ENCODE measurements at regions not wholly inside any gene's neighbourhood (a gene's known extent, or its start where the extent isn't known, plus 50 kb on each side); places are given as distances from the start of the nearest gene placed in this dataset.
"Not testable (repeated sequence)": the region's sequence is repeated elsewhere in the genome, so short reads cannot be mapped to it uniquely, and the experiment has no call there.

DNA sequence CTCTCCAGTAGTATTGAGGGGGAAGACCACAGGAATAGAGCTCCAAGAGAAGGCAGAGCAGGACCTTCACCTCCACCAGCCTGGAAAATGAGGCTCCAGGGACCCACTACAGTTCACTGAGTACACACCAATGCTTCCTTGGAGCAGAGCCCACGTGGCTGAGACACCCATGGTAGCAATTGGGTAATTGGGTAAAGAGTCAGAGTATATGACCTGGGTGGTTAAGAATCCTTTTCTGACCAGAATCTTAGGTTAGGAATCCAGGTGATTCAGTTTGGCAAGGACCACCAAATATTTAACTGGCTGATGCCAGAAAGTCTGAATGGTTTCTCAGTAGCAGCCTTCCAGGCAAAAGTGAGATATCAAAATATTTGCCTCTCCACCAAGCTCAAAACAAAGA is 107.7 kb downstream of the MDH1 start:
- no peak for DNase-seq

DNA sequence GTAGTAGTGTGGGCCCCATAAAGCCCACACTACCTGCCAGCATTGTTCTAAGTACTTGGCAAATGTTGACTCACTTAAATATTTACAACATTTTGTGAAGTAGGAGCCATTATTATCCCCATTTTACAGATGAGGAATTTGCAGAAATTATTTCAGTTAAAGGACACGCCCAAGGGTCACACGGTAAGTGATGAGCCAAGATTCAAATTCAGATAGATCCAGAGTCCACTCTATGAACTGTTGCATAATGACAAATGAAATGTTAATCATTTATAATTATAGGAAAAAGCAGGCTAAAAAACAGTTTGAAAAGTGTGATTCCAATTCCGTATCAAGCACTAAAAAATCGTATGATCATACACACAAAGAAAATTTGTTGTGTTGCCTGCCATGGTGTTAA is 108.4 kb downstream of the MDH1 start:
- DNase-seq: no peak

DNA sequence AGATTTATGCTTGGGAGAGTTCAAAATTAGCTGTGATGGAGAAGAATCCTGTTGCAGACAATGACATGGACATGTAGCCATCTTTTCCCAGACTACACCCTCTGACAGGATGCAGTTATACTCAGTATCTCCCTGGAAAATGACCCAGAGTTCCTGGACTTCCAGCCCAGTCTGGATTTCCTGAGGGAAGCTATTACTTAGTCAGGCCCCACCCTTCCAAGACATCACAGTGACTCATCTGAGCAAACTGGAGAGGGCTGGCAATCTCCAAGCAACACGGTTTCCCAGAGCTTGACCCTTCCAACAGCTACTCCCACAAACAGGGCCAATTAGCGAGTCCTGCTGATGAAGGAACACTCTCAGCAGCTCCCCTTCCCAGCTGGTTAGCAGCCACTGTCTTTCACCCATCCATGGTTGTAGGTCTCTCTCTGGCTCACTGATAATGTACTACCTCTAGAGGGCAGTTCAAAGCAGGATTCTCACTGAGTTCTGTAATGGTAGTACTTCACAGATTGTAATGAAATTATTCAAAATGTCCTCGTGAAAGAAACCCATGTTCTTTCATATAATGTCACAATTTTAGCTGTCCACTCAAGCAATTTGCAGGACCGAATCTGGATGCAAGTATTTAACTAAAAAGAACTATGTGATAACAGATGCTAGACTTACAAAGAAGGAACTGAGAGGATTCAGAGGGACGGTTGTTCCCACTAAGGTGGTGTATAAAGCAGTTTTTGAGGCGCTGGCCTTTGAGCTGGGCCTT is 110.2 kb downstream of the MDH1 start:
- DNase-seq: peak; percentile 40 to 47

DNA sequence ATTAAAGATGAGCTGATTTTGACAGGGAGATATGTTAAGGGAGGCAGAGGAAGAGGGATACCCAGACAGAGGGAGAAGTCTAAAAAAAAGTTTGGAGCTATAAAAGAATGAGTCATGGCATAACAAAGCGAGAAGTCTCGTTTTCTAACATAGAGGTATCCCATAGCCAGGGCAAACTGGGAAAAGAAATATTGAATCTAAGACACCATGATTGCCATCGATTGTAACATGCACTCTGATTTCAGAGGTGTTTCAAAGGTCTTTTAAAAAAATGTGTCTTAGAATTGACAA is 110.7 kb downstream of the MDH1 start:
- DNase-seq: no peak

DNA sequence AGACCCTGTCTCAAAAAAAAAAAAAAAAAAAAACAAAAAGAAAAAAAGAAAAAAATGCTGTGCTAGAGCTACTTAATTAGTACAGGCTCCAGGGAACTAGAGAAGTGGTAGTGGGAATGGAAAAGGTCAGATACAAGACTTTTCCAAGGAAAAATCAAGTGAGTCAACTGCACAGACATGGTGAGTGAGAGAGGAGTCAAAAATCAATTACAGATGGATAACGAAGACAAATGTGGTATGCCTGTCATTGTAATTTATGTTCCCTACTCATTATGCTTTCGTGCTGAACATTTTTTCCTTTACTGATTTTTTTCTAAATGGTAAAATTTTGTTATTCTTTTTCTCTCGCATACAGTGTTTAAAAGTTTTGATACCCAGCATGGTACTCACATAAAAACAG is 111.5 kb downstream of the MDH1 start:
- DNase-seq: no peak

DNA sequence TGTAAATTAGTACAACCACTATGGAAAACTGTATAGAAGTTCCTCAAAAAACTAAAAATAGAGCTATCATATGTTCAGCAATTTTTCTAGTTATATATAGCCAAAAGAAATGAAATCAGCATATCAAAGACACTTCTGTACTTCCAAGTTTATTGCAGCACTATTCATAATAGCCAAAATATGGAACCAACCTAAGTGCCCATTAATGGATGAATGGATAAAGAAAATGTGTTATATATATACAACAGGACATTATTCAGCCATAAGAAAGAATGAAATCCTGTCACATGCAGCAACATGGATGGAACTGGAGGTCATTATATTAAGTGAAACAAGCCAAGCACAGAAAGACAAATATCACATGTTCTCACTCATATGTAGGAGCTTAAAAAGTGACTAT is 112.6 kb downstream of the MDH1 start:
- DNase-seq: no peak

DNA sequence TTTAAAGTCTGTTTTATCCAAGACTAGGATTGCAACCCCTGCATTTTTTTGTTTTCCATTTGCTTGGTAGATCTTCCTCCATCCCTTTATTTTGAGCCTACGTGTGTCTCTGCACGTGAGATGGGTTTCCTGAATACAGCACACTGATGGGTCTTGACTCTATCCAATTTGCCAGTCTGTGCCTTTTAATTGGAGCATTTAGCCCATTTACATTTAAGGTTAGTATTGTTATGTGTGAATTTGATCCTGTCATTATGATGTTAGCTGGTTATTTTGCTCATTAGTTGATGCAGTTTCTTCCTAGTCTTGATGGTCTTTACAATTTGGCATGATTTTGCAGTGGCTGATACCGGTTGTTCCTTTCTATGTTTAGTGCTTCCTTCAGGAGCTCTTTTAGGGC is 117.3 kb downstream of the MDH1 start:
- not testable (repeated sequence) for DNase-seq

DNA sequence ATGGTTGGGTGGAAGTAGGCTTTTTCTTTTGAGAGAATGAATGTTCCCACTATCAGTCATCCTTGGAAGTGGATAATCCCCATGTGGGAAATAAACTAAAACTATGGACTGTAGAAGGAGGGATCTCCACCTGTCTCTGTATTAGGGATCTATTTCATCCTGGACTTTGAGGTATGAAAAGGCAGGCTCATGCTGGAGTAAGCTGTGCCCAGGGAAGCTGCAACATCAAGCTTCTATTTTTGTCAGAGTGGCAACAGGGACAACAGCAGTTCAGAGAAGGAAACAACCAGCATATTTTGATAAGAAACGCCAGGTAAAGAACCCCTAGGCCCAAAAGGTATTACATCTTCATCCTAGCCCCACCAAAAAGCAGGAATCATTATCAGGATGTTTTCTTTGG is 122.0 kb downstream of the MDH1 start:
- no peak for DNase-seq

DNA sequence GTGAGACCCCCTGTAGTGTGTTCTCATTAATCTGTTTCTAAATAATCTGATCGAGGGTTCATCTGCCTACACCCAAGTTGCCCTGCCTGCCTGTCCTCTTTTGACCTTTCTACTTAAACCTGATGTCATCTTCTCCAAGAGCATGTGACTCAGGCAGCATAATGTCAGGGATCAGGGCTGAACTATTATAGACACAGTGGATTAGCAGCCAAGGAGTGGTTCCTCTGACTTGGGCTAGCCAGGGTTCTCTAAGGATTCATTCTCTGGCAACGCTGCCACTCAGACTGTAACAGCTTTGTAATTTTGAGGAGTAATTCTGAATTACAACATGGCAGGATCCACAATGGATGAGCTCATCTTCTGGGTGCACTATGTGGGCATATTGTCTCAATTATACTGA is 124.0 kb downstream of the MDH1 start:
- DNase-seq: peak; percentile 9 to 10

DNA sequence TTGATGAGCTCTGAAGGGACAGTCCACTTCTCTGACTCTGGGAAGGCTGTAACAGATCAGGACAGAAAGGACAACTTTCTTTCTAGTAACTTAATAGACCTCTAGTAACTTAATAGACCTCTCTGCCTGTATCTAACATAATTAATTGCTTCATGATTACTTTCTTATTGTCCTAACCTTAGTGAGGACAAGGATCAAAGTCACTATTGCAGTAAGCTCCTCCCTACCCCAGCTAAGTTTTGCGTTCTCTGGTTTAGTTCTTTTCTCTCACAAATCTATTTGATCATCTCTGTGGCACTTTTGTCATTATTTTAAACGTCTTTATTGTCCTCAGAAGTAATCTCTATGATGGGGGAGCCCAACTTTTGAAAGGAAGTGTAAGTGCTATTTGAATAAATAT is 125.5 kb upstream of the UGP2 start:
- DNase-seq: no peak

DNA sequence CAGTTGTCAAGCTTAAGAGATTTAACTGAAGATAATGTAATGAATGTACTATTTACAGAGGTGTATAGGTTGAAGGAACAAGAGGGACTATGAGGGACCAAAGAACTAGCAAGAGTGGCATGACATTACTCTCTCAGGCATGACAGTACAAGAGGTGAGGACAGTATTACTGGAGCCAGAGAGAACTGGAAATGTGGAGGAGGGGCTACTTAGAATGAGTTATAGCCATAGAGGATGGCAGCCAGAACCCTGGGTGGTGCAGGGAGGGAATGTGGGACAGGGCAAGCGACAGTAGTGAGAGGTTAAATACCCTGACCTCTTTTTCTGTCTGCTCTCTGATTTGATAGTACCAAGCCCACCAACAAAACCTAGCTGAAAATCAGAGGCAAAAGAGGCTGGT is 122.6 kb upstream of the UGP2 start:
- no peak for DNase-seq

DNA sequence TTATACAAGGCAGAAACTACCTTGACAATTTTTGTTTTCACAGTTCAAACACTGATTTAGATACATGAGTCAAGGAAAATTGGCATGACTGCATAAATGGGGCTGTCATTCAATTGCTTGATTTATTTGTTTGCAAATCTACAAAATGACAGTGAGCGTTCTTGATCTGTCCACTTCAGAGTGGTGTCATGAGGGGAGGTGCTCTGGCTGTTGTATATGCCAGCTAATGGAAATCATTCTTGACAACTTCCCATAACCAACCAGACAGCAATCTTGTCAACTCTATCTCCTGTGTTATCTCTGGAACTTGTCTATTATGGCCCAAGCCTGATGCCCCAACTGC is 120.6 kb upstream of the UGP2 start:
- no peak for DNase-seq

DNA sequence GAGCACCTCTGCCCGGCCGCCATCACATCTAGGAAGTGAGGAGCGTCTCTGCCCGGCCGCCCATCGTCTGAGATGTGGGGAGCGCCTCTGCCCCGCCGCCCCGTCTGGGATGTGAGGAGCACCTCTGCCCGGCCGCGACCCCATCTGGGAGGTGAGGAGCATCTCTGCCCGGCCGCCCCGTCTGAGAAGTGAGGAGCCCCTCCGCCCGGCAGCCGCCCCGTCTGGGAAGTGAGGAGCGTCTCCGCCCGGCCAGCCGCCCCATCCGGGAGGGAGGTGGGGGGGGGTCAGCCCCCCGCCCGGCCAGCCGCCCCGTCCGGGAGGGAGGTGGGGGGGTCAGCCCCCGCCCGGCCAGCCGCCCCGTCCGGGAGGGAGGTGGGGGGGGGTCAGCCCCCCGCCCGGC is 119.4 kb upstream of the UGP2 start:
- not testable (repeated sequence) for DNase-seq

DNA sequence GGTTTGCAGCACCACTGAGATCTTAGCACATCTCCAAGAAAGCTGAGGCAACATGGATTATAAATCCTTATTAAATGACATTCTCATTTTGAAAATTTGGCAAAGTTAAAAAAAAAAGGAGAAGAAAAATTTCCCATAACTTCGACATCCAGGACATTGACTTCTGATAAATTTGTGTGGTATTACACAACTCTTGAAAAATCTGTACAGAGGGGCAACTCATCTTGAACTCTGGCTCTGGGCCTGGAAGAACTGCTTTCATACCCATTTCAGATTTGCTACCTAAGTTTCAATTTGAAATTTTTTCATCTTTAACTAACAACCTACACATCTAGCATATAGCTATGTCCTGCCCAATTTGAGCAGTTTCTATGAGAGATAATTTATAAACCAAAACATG is 118.0 kb upstream of the UGP2 start:
- no peak for DNase-seq

DNA sequence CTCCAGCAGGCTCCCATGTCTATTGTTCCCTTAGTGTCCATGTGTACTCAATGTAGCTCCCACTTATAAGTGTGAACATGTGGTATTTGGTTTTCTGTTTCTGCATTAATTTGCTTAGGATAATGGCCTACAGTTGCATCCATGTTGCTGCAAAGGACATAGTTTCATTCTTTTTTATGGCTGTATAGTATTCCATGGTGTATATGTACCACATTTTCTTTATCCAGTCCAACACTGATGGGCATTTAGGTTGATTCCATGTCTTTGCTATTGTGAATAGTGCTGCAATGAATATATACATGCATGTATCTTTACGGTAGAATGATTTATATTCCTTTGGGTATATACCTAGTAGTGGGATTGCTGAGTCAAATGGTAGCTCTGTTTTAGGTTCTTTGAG is 116.5 kb upstream of the UGP2 start:
- DNase-seq: not testable (repeated sequence)

DNA sequence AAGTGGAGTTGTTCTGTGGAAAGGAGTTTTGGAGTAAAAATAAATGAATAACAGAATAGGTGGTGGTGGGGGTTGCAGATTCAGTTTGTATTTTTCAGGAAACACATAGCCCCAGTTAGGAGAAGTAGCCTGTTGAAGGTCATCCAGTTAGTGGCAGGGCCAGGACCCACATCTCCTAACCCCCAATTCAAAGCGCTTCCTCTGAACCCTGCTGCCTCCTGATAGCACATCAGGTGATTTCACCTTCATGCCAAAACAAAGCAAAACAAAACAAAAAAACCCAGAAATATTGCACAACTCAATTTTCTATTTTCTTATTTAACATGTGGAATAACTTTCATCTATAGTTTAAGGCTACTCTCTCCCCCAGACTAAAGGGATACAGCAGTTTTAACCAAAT is 112.3 kb upstream of the UGP2 start:
- no peak for DNase-seq

DNA sequence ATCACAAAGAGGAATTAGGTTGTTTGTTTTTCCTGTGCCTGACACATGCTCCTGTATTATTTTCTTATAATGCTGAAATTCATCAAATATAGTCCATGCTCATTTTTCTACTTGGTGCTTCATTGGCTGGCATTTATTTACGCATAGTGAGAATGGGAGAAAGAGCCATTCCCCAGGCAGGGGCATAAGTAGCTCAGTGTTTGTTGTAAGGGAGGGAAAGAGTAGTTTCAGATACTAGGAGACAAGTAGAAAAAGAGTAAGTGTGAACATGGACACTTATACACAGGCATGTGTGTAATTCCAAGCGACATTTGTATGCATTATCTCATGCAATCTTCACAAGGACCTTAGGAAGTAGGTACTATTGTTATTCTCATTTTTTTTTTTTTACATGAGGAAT is 111.9 kb upstream of the UGP2 start:
- no peak for DNase-seq

DNA sequence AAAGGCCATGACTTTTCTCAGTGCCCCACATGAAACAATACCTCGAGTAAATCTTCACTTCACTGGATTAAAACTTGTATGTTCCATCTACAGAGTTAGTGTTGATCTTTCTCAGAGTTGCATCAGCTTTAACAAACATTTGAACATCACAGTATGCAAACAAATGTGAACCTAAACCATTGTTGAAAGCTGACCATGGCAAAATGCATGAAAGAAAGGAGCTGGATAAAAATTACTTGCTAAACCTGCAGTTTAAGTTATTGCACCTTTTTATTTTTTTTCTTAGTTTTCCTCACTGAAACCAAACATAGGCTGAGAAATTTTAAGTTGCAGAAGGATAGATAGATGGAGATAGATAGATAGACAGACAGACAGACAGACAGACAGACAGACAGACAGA is 107.2 kb upstream of the UGP2 start:
- no peak for DNase-seq

DNA sequence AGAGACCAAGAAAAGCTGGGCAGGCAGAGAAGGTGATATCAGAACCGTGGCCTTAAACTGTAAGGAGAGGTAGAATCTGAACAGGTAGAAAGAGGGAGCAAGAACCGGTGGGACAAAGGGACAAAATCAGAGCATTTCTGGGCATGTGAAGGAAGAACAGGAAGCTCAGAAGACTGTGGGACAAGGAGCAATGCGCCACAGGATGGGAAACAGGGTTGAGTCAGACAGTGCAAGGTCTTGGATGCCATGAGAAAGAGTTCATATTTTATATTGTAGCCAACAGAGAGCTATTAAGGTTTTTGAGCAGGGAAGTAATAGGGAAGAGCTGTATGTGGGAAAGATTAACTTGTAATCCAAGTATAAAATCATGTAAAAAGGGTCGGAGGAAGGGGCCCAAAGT is 106.4 kb upstream of the UGP2 start:
- no peak for DNase-seq

DNA sequence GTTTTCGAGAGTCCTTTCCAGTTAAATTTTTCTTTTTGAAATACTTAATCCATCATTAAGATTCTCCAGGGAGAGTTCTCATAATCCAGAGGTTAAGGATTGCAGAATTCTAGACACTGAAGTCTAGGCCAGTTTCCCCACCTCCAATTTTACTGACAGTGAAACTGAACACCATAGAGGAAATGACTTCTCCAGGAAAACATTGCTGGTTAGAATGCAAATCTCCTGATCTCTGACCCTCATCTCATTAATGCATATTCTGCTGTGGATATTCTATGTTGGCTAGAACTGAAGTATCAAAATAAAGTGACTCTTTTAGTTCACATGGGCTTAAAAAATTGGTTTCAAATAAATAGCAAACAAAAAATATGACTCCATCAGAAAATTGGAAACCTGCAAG is 105.8 kb upstream of the UGP2 start:
- DNase-seq: no peak

DNA sequence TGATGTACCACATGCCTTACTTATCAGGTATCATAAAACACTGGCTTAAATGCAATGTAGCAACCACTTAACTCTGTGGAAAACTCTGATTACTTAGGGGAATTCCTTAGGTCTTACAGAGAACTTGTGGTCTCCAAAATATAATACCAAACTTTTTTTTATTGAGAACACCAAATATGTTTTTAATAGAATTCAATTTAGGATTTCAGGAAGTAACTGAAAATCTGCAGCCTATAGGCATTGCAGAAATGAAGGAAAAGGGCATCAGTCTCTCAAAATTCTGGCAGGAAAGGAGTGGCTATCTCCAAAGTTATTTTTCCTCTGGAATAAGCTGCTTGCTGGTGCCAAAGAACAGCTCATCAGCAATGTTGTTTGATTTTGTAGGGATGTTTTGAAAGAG is 105.3 kb upstream of the UGP2 start:
- DNase-seq: no peak

DNA sequence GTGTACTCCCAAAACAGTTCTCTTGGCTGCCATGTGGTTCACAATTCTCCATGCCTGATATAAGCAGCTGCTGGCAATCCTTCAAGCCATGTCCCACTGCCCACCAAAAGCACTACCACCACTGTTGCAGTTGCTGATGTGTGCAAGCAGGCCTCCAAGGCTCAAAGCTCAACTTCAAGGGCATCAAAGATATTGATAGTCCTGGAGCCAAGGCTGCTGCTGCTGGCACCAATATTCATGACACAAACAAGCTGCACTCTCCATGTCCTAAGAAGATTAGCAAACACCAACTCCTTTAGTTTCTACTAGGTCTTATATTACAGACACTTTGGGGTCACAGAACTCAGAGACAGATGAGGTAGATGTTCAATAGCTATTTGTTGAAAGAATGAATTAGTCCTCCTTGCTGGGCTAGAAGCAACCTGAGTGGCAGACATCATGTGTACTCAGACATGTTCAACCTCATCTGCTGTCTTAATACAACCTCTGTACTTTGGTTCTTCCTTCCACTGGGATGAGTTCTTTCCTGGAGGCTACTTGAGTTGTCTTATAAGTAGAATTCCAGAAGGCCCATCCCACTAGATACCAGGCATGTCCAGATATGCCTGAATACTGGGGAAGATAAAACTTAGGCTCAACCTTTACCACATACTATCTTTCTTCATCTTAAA is 104.5 kb upstream of the UGP2 start:
- DNase-seq: no peak

DNA sequence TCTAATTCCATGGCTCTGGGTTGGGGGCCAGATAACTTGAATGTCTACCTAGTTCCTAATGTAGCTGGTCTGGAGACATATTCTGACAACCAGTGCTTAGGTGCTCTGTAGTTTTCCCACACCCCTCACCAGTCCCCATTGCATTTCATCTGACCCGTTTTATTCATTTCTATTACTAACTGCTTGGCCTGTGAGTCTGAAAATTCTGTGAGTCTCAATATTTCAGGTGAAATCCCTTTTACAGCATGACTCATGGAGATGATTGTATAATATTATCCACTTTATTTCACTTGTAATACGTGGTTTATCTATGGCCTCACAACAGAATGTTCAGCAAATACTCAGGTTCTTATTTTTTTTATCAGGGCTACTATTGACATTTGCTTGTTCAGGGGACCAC is 103.7 kb upstream of the UGP2 start:
- no peak for DNase-seq

DNA sequence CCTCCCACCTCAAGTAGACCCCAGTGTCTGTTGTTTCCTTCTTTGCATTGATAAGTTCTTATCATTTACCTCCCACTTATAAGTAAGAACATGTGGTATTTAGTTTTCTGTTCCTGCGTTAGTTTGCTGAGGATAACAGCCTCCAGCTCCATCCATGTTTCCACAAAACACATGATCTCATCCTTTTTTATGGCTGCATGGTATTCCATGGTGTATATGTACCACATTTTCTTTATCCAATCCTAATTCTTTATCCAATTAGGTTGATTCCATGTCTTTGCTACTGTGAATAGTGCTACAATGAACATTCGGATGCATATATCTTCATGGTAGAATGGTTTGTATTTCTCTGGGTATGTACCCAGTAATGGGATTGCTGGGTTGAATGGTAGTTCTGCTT is 102.5 kb upstream of the UGP2 start:
- DNase-seq: not testable (repeated sequence)

DNA sequence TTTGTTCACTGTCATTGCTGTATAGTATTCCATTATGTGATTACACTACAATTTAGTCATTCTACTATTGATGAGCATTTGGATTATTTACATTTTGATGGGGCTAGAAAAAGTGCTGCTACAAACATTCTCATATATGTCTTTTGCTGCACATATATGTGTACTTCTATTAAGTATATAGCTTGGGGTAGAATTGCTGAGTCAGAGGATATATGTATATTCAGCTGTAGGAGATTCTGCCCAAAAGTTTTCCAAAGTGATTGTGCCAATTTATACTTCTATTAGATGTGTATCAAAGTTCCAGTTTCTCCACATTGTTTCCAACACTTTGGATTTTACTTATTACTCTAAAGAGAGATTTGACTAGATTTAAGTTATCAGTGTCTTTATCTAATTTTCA is 101.7 kb upstream of the UGP2 start:
- no peak for DNase-seq

Data from inflammatory macrophage treated with lipopolysaccharide for 1 hour (primary cell).